Tibial nerve (tissue), 4 donors: ENCODE measurements at regions not wholly inside any gene's neighbourhood (a gene's known extent, or its start where the extent isn't known, plus 50 kb on each side); places are given as distances from the start of the nearest gene placed in this dataset.

Experiments
- CTCF ChIP-seq, 5 experiments: fragments of 200-600 bp in 3 of 5; fragments of 450-650 bp in 2 of 5; sonication (generic) in 3 of 5; IDR thresholded peaks; one replicate each; pipeline ENCODE4 v1.5.1; 2016 to 2019; ENCODE audit warnings: antibody characterized with exemption in 5 of 5, mild to moderate bottlenecking in 3 of 5, moderate library complexity in 2 of 5
- EP300 ChIP-seq, 2 donors: sonication (generic); formaldehyde crosslinking; IDR thresholded peaks; one replicate each; pipeline ENCODE4 v1.6.1; 2017; ENCODE audit warnings: antibody characterized with exemption in 2 of 2, mild to moderate bottlenecking in 1 of 2
- POLR2A ChIP-seq, 2 donors: fragments of 450-650 bp; IDR thresholded peaks; one replicate each; pipeline ENCODE4 v1.6.1; 2017; ENCODE audit warnings: antibody characterized with exemption in 2 of 2, mild to moderate bottlenecking in 2 of 2, moderate library complexity in 2 of 2

- TF ChIP-seq CTCF (IDR thresholded peaks at IDR 0.05) (no peak), POLR2A (IDR thresholded peaks at IDR 0.05) (no peak), EP300 (IDR thresholded peaks at IDR 0.05) (no peak)
Measured at GRCh38 chr21:21664871-21665270, 666.7 kb downstream of the NCAM2 start.
